Type B pancreatic cell (in vitro differentiated cells): ENCODE measurements at regions not wholly inside any gene's neighbourhood (a gene's known extent, or its start where the extent isn't known, plus 50 kb on each side); places are given as distances from the start of the nearest gene placed in this dataset.
"Not testable (repeated sequence)": the region's sequence is repeated elsewhere in the genome, so short reads cannot be mapped to it uniquely, and the experiment has no call there.

ENCODE experiments used
- DNase-seq: peaks from one replicate; pipeline ENCODE4 v3.0.0; 2021; ENCODE audit warnings: mixed read lengths; ENCODE audit not compliant: unreplicated experiment; ENCODE audit errors: extremely low spot score
- H3K27ac Mint-ChIP-seq: 2 replicates; pipeline ENCODE4 v1.8.0; 2021; ENCODE audit warnings: mild to moderate bottlenecking, mixed read lengths
- H3K27me3 Mint-ChIP-seq: 2 replicates; pipeline ENCODE4 v1.8.0; 2021; ENCODE audit warnings: mixed read lengths
- H3K36me3 Mint-ChIP-seq: 2 replicates; pipeline ENCODE4 v1.8.0; 2021; ENCODE audit warnings: mixed read lengths
- H3K4me1 Mint-ChIP-seq: one replicate; pipeline ENCODE4 v1.8.0; 2021; ENCODE audit warnings: mixed read lengths; ENCODE audit not compliant: unreplicated experiment
- H3K4me3 Mint-ChIP-seq: 2 replicates; pipeline ENCODE4 v1.8.0; 2021; ENCODE audit warnings: mild to moderate bottlenecking, mixed read lengths
- H3K9me3 Mint-ChIP-seq: 2 replicates; pipeline ENCODE4 v1.8.0; 2021; ENCODE audit warnings: mixed read lengths
- CTCF ChIP-seq: fragments of 200-600 bp; sonication (generic); conservative IDR thresholded peaks from 2 replicates; pipeline ENCODE4 v1.5.0; 2021; ENCODE audit warnings: antibody characterized with exemption, mild to moderate bottlenecking

GRCh38 chrX:150088042-150088441, 149.8 kb upstream of the EOLA2 start:
- H3K27ac Mint-ChIP-seq: no peak overlapping the region
- no peaks in the 10 kb centered on the region for H3K4me1 Mint-ChIP-seq
- no peak for TF ChIP-seq CTCF
- no peaks in the 10 kb centered on the region for H3K9me3 Mint-ChIP-seq
- H3K4me3 Mint-ChIP-seq: no peak overlapping the region
- no peaks in the 10 kb centered on the region for H3K27me3 Mint-ChIP-seq
- DNase-seq: no peak
- H3K36me3 Mint-ChIP-seq: no peaks in the 10 kb centered on the region

DNA sequence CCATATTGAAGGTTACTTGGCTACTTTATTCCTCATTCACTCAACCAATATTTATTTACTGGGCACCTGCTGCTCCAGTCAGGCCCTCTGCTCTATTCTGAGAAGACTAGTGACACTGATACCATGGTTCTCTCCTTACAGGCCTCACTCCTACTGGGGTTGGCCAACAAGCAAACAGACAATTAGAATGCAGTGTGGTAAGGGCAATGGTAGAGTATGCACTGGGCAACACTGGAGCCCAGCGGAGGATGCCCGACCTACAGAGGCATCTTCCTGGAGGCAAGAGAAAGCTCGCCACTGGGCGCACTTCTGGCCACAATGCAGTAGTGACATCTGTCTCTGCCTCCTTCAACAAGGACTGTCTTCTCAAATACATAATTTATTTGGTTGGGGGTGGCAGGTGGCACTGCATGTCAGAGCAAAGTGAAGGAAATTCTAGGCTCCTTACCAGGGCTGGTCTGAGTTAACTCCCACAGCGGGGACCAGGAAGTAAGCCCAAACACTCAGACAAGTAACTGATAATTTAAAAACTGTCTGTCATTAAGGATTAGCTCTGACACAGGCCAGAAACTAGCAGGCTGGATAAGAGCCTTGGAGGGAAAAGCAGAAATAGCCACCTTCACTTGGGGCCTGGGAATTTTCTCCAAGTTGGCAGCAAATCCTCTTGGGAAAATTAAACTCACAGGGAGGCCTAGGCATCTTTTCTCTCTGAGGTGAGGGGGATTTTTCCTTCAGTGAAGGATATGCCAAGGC, 150.7 kb upstream of the EOLA2 start:
- Mint-ChIP-seq H3K27ac (no peak overlapping the region), H3K4me3 (no peak overlapping the region), H3K36me3 (no peaks in the 10 kb centered on the region), H3K4me1 (no peaks in the 10 kb centered on the region), H3K27me3 (no peaks in the 10 kb centered on the region), H3K9me3 (no peaks in the 10 kb centered on the region)
- no peak for DNase-seq
- no peak for TF ChIP-seq CTCF

- not testable (repeated sequence) for H3K36me3 Mint-ChIP-seq
These were observed 153.0 kb upstream of the EOLA2 start for GRCh38 chrX:150091300-150091699.

GRCh38 chrX:150092549-150092948, 154.3 kb upstream of the EOLA2 start:
- H3K27ac Mint-ChIP-seq: no peak overlapping the region
- H3K36me3 Mint-ChIP-seq: no peaks in the 10 kb centered on the region
- H3K9me3 Mint-ChIP-seq: no peaks in the 10 kb centered on the region
- no peak for TF ChIP-seq CTCF
- DNase-seq: no peak
- no peaks in the 10 kb centered on the region for H3K4me1 Mint-ChIP-seq
- no peaks in the 10 kb centered on the region for H3K27me3 Mint-ChIP-seq
- H3K4me3 Mint-ChIP-seq: no peak overlapping the region

More at GRCh38 chrX:150091300-150091699, 153.0 kb upstream of the EOLA2 start:
- not testable (repeated sequence) for H3K9me3 Mint-ChIP-seq, H3K4me3 Mint-ChIP-seq, H3K4me1 Mint-ChIP-seq, H3K27me3 Mint-ChIP-seq, DNase-seq, H3K27ac Mint-ChIP-seq

- H3K9me3 Mint-ChIP-seq: no peaks in the 10 kb centered on the region
- TF ChIP-seq CTCF: no peak
These were observed 156.1 kb upstream of the EOLA2 start for GRCh38 chrX:150094375-150094774.

GRCh38 chrX:150094996-150095395, 156.7 kb upstream of the EOLA2 start:
- Mint-ChIP-seq H3K9me3 (no peaks in the 10 kb centered on the region), H3K4me3 (no peak overlapping the region), H3K36me3 (no peaks in the 10 kb centered on the region), H3K27me3 (no peaks in the 10 kb centered on the region), H3K4me1 (no peaks in the 10 kb centered on the region), H3K27ac (peak overlapping the region; percentile 26)
- TF ChIP-seq CTCF: no peak
- no peak for DNase-seq

More at GRCh38 chrX:150094375-150094774, 156.1 kb upstream of the EOLA2 start:
- DNase-seq: no peak
- Mint-ChIP-seq H3K36me3 (no peaks in the 10 kb centered on the region), H3K27me3 (no peaks in the 10 kb centered on the region), H3K27ac (no peak overlapping the region), H3K4me1 (no peaks in the 10 kb centered on the region), H3K4me3 (no peak overlapping the region)
